DND-41 (cell line): ENCODE measurements at regions not wholly inside any gene's neighbourhood (a gene's known extent, or its start where the extent isn't known, plus 50 kb on each side); places are given as distances from the start of the nearest gene placed in this dataset.

Experiments
- ATAC-seq: fragments of 200-7000 bp; cut with Tn5 transposase; 3 replicates; pipeline ENCODE4 v1.9.1; 2021; ENCODE audit warnings: low read depth; ENCODE audit not compliant: insufficient read depth
- DNase-seq: peaks from one replicate; pipeline ENCODE4 v3.0.0-alpha.2; 2020
- H2AFZ ChIP-seq: 2 replicates; pipeline ENCODE4 v1.6.0; 2012; ENCODE audit warnings: low read depth, low read length
- H3K27ac ChIP-seq: 2 replicates; pipeline ENCODE4 v1.5.1; 2012; ENCODE audit warnings: low read length, inconsistent platforms
- H3K27me3 ChIP-seq: fragments of 200-600 bp; sonication (generic); 2 replicates; pipeline ENCODE4 v1.6.0; 2012; ENCODE audit warnings: low read length, mild to moderate bottlenecking, inconsistent platforms; ENCODE audit not compliant: insufficient read depth, poor library complexity
- H3K36me3 ChIP-seq: 2 replicates; pipeline ENCODE4 v1.5.1; 2012; ENCODE audit warnings: low read length, inconsistent platforms; ENCODE audit not compliant: insufficient read depth
- H3K4me1 ChIP-seq: 2 replicates; pipeline ENCODE4 v1.5.1; 2012; ENCODE audit warnings: mild to moderate bottlenecking, low read length; ENCODE audit not compliant: insufficient read depth
- H3K4me2 ChIP-seq: 2 replicates; pipeline ENCODE4 v1.6.0; 2012; ENCODE audit warnings: mild to moderate bottlenecking, moderate library complexity, low read length, inconsistent platforms; ENCODE audit not compliant: insufficient read depth
- H3K4me3 ChIP-seq, 2 experiments: fragments of 200-600 bp in 1 of 2; shearing (Covaris generic) in 1 of 2; 2 replicates each; pipeline ENCODE4 v1.5.1; 2012 to 2016; ENCODE audit warnings: inconsistent platforms in 2 of 2, low read length in 2 of 2, mild to moderate bottlenecking in 2 of 2, low read depth in 1 of 2, moderate library complexity in 1 of 2
- H3K79me2 ChIP-seq: 2 replicates; pipeline ENCODE4 v1.6.0; 2012; ENCODE audit warnings: low read length, inconsistent platforms; ENCODE audit not compliant: insufficient read depth
- H3K9ac ChIP-seq: 2 replicates; pipeline ENCODE4 v1.6.0; 2012; ENCODE audit warnings: low read depth, mild to moderate bottlenecking, inconsistent platforms, low read length, moderate library complexity
- H3K9me3 ChIP-seq: 2 replicates; pipeline ENCODE4 v1.5.1; 2012; ENCODE audit warnings: low read length, moderate library complexity, mild to moderate bottlenecking, inconsistent platforms; ENCODE audit not compliant: insufficient read depth, severe bottlenecking
- H4K20me1 ChIP-seq: 2 replicates; pipeline ENCODE4 v1.6.0; 2012; ENCODE audit warnings: low read length; ENCODE audit not compliant: insufficient read depth
- CTCF ChIP-seq: IDR thresholded peaks from 2 replicates; pipeline ENCODE4 v1.5.1; 2012; ENCODE audit warnings: borderline replicate concordance, low read length, moderate library complexity, mild to moderate bottlenecking; ENCODE audit not compliant: poor library complexity, severe bottlenecking; ENCODE audit errors: extremely low read depth
- EZH2 ChIP-seq: IDR thresholded peaks from 3 replicates; pipeline ENCODE4 v1.6.1; 2012; ENCODE audit warnings: borderline replicate concordance, low read depth, mild to moderate bottlenecking, moderate library complexity, low read length, inconsistent platforms; ENCODE audit not compliant: severe bottlenecking

GRCh38 chr20:58010666-58011065, 217.8 kb downstream of the ANKRD60 start:
- ATAC-seq, result no peak
- TF ChIP-seq EZH2, result no peak
- TF ChIP-seq CTCF, result no peak
- DNase-seq, result no peak
- Histone ChIP-seq H4K20me1 (0 out of 2 replicates have a peak, but pooled peaks cover 8% of the 10 kb centered on the region), H3K9me3 (no peaks in the 10 kb centered on the region), H3K4me2 (no peak overlapping the region), H3K9ac (no peak overlapping the region), H3K27ac (no peak overlapping the region), H3K27me3 (peaks cover 13% of the 10 kb centered on the region), H3K4me3 (no peak overlapping the region), H2AFZ (no peak overlapping the region), H3K4me1 (no peaks in the 10 kb centered on the region), H3K36me3 (no peaks in the 10 kb centered on the region), H3K79me2 (no peaks in the 10 kb centered on the region)

- Histone ChIP-seq H3K9me3 (no peaks in the 10 kb centered on the region), H3K4me1 (no peaks in the 10 kb centered on the region), H3K4me2 (no peak overlapping the region), H3K36me3 (no peaks in the 10 kb centered on the region), H3K27me3 (peaks cover 13% of the 10 kb centered on the region), H4K20me1 (0 out of 2 replicates have a peak, but pooled peaks cover 8% of the 10 kb centered on the region), H3K9ac (no peak overlapping the region), H3K27ac (no peak overlapping the region), H3K79me2 (no peaks in the 10 kb centered on the region), H3K4me3 (no peak overlapping the region), H2AFZ (no peak overlapping the region)
- no peak for ATAC-seq
- TF ChIP-seq CTCF (no peak), EZH2 (no peak)
- no peak for DNase-seq
Measured at GRCh38 chr20:58010186-58010585, 218.3 kb downstream of the ANKRD60 start.

- H3K79me2 ChIP-seq, result no peaks in the 10 kb centered on the region
- DNase-seq, result no peak
- H3K4me3 ChIP-seq, result no peak overlapping the region
- H3K36me3 ChIP-seq, result no peaks in the 10 kb centered on the region
- no peak for ATAC-seq
- no peak overlapping the region for H3K27ac ChIP-seq
- H3K4me1 ChIP-seq, result no peaks in the 10 kb centered on the region
- H4K20me1 ChIP-seq, result 0 out of 2 replicates have a peak, but pooled peaks cover 8% of the 10 kb centered on the region
- H3K27me3 ChIP-seq, result peaks cover 9% of the 10 kb centered on the region
- no peak overlapping the region for H3K9ac ChIP-seq
- no peak overlapping the region for H2AFZ ChIP-seq
- no peaks in the 10 kb centered on the region for H3K9me3 ChIP-seq
- TF ChIP-seq CTCF (no peak), EZH2 (no peak)
- no peak overlapping the region for H3K4me2 ChIP-seq
Measured at GRCh38 chr20:58008866-58009265, 219.6 kb downstream of the ANKRD60 start.

GRCh38 chr20:58008413-58008812, 220.0 kb downstream of the ANKRD60 start:
- no peak overlapping the region for H3K9ac ChIP-seq
- H4K20me1 ChIP-seq, result 0 out of 2 replicates have a peak, but pooled peaks cover 8% of the 10 kb centered on the region
- no peak overlapping the region for H2AFZ ChIP-seq
- no peaks in the 10 kb centered on the region for H3K4me1 ChIP-seq
- no peak overlapping the region for H3K27ac ChIP-seq
- peaks cover 9% of the 10 kb centered on the region for H3K27me3 ChIP-seq
- no peaks in the 10 kb centered on the region for H3K79me2 ChIP-seq
- no peak overlapping the region for H3K4me3 ChIP-seq
- no peaks in the 10 kb centered on the region for H3K9me3 ChIP-seq
- ATAC-seq, result no peak
- DNase-seq, result no peak
- H3K36me3 ChIP-seq, result no peaks in the 10 kb centered on the region
- no peak overlapping the region for H3K4me2 ChIP-seq
- TF ChIP-seq EZH2 (no peak), CTCF (no peak)
